ENCODE measurements at regions not wholly inside any gene's neighbourhood (a gene's known extent, or its start where the extent isn't known, plus 50 kb on each side); places are given as distances from the start of the nearest gene placed in this dataset.
A peak's percentile ranks its signal among the peaks of the same experiment; 100 is the strongest.

DNA sequence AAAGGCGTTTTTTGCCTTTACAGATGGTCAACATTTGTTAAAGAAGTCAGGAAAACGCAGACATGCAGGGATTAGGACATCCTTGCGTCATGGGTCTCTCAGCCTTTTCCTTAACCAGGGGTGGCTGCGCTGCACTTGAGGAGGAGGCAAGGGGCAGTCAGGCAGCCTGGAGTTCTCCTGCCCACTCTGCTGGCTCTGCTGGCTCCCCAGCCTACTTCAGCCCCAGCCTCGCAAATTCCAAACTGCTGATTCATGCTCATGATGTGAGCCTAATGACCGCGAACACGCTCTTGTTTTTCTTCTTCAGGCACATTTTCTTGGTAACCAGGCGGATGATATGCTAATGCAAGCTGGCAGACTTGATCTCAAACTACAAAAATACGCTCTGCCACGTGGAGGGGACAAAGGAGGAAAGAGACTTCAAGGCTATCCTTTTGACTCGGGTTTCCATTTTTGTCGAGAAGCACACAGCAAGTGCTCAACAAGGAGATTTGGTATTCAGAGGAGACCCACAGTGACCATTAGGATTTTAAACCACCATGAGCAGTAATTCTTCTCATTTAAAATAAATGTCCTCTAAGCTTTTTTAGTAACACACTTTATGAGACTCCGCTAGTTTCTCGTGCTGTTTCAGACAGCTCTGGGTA lies 290.3 kb upstream of the STXBP5 start:
- Histone ChIP-seq H3K4me2 (ENCODE audit: low read length) (peak overlapping the region; percentile 82), H3K4me3 (ENCODE audit: insufficient read depth, low read depth, low read length) (peak overlapping the region; percentile 62), H4K20me1 (ENCODE audit: insufficient read depth, low read length) (no peaks in the 10 kb centered on the region), H3K27me3 (ENCODE audit: insufficient read depth, low read length) (no peaks in the 10 kb centered on the region), H3K79me2 (ENCODE audit: insufficient read depth, low read length) (no peaks in the 10 kb centered on the region), H3K27ac (ENCODE audit: low read depth, low read length) (peak overlapping the region; percentile 99), H3K9me3 (ENCODE audit: insufficient read depth, low read depth, low read length) (no peaks in the 10 kb centered on the region), H3K9ac (ENCODE audit: low read length) (peak overlapping the region; percentile 87), H2AFZ (ENCODE audit: low read depth, low read length) (no peak overlapping the region), H3K36me3 (ENCODE audit: insufficient read depth, low read length) (no peaks in the 10 kb centered on the region), H3K4me1 (ENCODE audit: insufficient read depth, low read length) (peaks cover 34% of the 10 kb centered on the region)
- Mint-ChIP-seq H3K4me1 (ENCODE audit: low read depth, unreplicated experiment) (peaks cover 47% of the 10 kb centered on the region), H3K27me3 (ENCODE audit: low read depth, unreplicated experiment) (no peaks in the 10 kb centered on the region), H3K27ac (ENCODE audit: unreplicated experiment) (peak overlapping the region; percentile 100), H3K9me3 (ENCODE audit: unreplicated experiment) (no peaks in the 10 kb centered on the region), H3K36me3 (ENCODE audit: low read depth, unreplicated experiment) (peaks cover 2% of the 10 kb centered on the region), H3K4me3 (ENCODE audit: unreplicated experiment) (peak overlapping the region; percentile 66)
- FAIRE-seq (peak; percentile 95), DNase-seq (ENCODE audit: low read depth) (peak; percentile 99)
- TF ChIP-seq, protein P1, sequence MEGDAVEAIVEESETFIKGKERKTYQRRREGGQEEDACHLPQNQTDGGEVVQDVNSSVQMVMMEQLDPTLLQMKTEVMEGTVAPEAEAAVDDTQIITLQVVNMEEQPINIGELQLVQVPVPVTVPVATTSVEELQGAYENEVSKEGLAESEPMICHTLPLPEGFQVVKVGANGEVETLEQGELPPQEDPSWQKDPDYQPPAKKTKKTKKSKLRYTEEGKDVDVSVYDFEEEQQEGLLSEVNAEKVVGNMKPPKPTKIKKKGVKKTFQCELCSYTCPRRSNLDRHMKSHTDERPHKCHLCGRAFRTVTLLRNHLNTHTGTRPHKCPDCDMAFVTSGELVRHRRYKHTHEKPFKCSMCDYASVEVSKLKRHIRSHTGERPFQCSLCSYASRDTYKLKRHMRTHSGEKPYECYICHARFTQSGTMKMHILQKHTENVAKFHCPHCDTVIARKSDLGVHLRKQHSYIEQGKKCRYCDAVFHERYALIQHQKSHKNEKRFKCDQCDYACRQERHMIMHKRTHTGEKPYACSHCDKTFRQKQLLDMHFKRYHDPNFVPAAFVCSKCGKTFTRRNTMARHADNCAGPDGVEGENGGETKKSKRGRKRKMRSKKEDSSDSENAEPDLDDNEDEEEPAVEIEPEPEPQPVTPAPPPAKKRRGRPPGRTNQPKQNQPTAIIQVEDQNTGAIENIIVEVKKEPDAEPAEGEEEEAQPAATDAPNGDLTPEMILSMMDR (IDR thresholded peaks at IDR 0.05; ENCODE audit: insufficient read depth, low read depth, low read length) = no peak
- no peak for TF ChIP-seq EZH2 (IDR thresholded peaks at IDR 0.05; ENCODE audit: insufficient read depth, low read length)

DNA sequence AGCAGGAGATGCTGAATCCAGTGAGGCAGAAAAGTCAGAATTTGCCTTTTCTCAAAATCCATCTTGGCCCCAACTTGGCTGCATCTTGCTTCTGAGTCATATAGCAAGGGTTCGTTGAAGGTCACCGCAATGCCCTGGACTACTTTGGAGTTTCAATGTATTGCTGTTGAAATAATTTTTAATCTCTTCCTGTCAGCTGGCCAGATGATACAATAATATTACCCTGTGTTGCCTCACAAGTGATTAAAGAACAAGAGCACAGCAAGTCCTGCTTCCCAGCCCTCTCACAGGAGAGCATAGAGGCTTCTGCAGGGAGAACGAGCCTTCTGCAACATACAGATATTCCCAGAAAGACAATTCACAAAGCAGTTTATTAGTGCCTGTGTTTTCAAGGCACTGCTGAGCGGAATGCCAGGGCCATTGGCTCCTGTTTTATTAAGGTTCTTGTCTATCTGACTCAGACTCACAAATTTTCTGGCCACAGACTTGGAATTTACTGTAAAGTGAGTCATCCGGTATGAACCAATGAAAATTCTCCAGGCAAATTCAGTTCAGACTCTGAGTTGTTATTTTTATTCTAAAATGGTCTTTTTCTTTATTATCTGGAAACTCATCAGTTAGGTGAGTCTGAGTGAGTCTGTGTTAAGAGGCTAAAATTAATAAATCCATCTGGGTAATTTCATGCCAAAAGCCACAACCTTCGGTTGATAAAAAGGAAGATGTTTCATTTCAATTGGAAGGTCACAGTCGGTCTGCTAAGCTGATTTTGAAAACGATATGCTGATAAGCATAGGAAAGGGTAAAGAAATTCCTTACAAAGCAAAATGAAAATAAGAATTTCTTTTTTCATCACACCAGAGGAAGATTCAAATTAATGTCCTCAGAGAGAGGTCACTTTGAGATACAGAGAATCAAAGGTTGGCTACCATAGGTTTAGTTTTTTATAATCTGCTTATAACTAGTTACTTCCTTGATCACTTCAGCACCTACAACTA lies 289.4 kb upstream of the STXBP5 start:
- H2AFZ ChIP-seq (ENCODE audit: low read depth, low read length) = no peak overlapping the region
- peak overlapping the region; percentile 62 for H3K4me3 ChIP-seq (ENCODE audit: insufficient read depth, low read depth, low read length)
- peaks cover 34% of the 10 kb centered on the region for H3K4me1 ChIP-seq (ENCODE audit: insufficient read depth, low read length)
- peak overlapping the region; percentile 66 for H3K4me3 Mint-ChIP-seq (ENCODE audit: unreplicated experiment)
- no peaks in the 10 kb centered on the region for H3K9me3 ChIP-seq (ENCODE audit: insufficient read depth, low read depth, low read length)
- no peaks in the 10 kb centered on the region for H4K20me1 ChIP-seq (ENCODE audit: insufficient read depth, low read length)
- peak overlapping the region; percentile 87 for H3K9ac ChIP-seq (ENCODE audit: low read length)
- DNase-seq (ENCODE audit: low read depth) = peak; percentile 97
- peak overlapping the region; percentile 99 for H3K27ac ChIP-seq (ENCODE audit: low read depth, low read length)
- H3K36me3 ChIP-seq (ENCODE audit: insufficient read depth, low read length) = no peaks in the 10 kb centered on the region
- peak overlapping the region; percentile 82 for H3K4me2 ChIP-seq (ENCODE audit: low read length)
- H3K27ac Mint-ChIP-seq (ENCODE audit: unreplicated experiment) = peak overlapping the region; percentile 100
- H3K4me1 Mint-ChIP-seq (ENCODE audit: low read depth, unreplicated experiment) = peaks cover 43% of the 10 kb centered on the region
- H3K79me2 ChIP-seq (ENCODE audit: insufficient read depth, low read length) = no peaks in the 10 kb centered on the region
- no peaks in the 10 kb centered on the region for H3K27me3 Mint-ChIP-seq (ENCODE audit: low read depth, unreplicated experiment)
- H3K9me3 Mint-ChIP-seq (ENCODE audit: unreplicated experiment) = no peaks in the 10 kb centered on the region
- no peaks in the 10 kb centered on the region for H3K27me3 ChIP-seq (ENCODE audit: insufficient read depth, low read length)
- TF ChIP-seq, protein P1 (IDR thresholded peaks at IDR 0.05; ENCODE audit: insufficient read depth, low read depth, low read length) = no peak
- TF ChIP-seq EZH2 (IDR thresholded peaks at IDR 0.05; ENCODE audit: insufficient read depth, low read length) = no peak
- H3K36me3 Mint-ChIP-seq (ENCODE audit: low read depth, unreplicated experiment) = peaks cover 2% of the 10 kb centered on the region
- peak; percentile 88 for FAIRE-seq
